T-cell (primary cell): ENCODE measurements at regions not wholly inside any gene's neighbourhood (a gene's known extent, or its start where the extent isn't known, plus 50 kb on each side); places are given as distances from the start of the nearest gene placed in this dataset.

Experiments used
- ATAC-seq, 4 experiments: fragments of 200-7000 bp in 3 of 4; fragments of 150-1000 bp in 1 of 4; cut with Tn5 transposase; replicated peaks in 1 of 4; 1 replicate in 3 of 4; 2 replicates in 1 of 4; pipeline ENCODE4 v1.10.0; 2021; ENCODE audit warnings: moderate library complexity in 3 of 4, mild to moderate bottlenecking in 2 of 4, moderate number of reproducible peaks in 1 of 4
- CTCF ChIA-PET, 2 donors: fragments of 300-600 bp; sonication (Branson Sonifier 250); formaldehyde crosslinking; loops; one replicate each; lab custom pipeline; 2022; ENCODE audit warnings: antibody characterized with exemption in 2 of 2; lab: Charles Lee
- POLR2A ChIA-PET, 2 donors: fragments of 300-600 bp; sonication (Branson Sonifier 250); formaldehyde crosslinking; loops; one replicate each; lab custom pipeline; 2022; ENCODE audit warnings: antibody characterized with exemption in 2 of 2; lab: Charles Lee
- DNase-seq, 35 experiments: peaks; one replicate each; pipeline versions ENCODE4 v3.0.0 to v3.0.0-alpha.2; 2013 to 2023
- H3K27ac ChIP-seq: one replicate; pipeline ENCODE4 v1.5.1; 2013; ENCODE audit warnings: low read length
- H3K27me3 ChIP-seq, 2 experiments: replicated peaks in 1 of 2; 1 replicate in 1 of 2; 2 replicates in 1 of 2; pipeline versions ENCODE4 v1.6.1 to v1.7.0; 2013; ENCODE audit warnings: low read length in 1 of 2, mixed read lengths in 1 of 2; ENCODE audit not compliant: control insufficient read depth in 2 of 2, insufficient read depth in 2 of 2; ENCODE audit errors: extremely low read depth in 1 of 2
- H3K36me3 ChIP-seq, 2 donors: 1 replicate in 1 of 2; 2 replicates in 1 of 2; pipeline versions ENCODE4 v1.6.1 to v1.7.0; 2013; ENCODE audit warnings: low read length in 1 of 2; ENCODE audit not compliant: control insufficient read depth in 2 of 2, insufficient read depth in 1 of 2; ENCODE audit errors: extremely low read depth in 1 of 2
- H3K4me1 ChIP-seq, 2 experiments: 1 replicate in 1 of 2; 2 replicates in 1 of 2; pipeline versions ENCODE4 v1.6.1 to v1.7.0; 2013; ENCODE audit warnings: low read length in 2 of 2, mixed read lengths in 1 of 2; ENCODE audit not compliant: insufficient read depth in 2 of 2, control insufficient read depth in 1 of 2; ENCODE audit errors: extremely low read depth in 1 of 2
- H3K4me3 ChIP-seq, 2 donors: 1 replicate in 1 of 2; 2 replicates in 1 of 2; pipeline versions ENCODE4 v1.5.1 to v1.7.0; 2013; ENCODE audit warnings: mild to moderate bottlenecking in 2 of 2, low read length in 1 of 2, moderate library complexity in 1 of 2; ENCODE audit not compliant: control insufficient read depth in 1 of 2; ENCODE audit errors: extremely low read depth in 1 of 2
- H3K9me3 ChIP-seq: 2 replicates; pipeline ENCODE4 v1.7.0; 2013
- H3K27ac Mint-ChIP-seq, 2 donors: one replicate each; pipeline ENCODE4 v1.8.0; 2020 to 2021; ENCODE audit warnings: mild to moderate bottlenecking in 2 of 2, mixed read lengths in 2 of 2
- H3K27me3 Mint-ChIP-seq, 2 donors: one replicate each; pipeline ENCODE4 v1.8.0; 2021 to 2022; ENCODE audit warnings: mixed read lengths in 2 of 2
- H3K36me3 Mint-ChIP-seq: one replicate; pipeline ENCODE4 v1.8.0; 2021; ENCODE audit warnings: mixed read lengths
- H3K4me1 Mint-ChIP-seq, 3 donors: one replicate each; pipeline ENCODE4 v1.8.0; 2020 to 2022; ENCODE audit warnings: mixed read lengths in 3 of 3, mild to moderate bottlenecking in 1 of 3
- H3K4me3 Mint-ChIP-seq, 3 donors: one replicate each; pipeline ENCODE4 v1.8.0; 2020 to 2022; ENCODE audit warnings: mild to moderate bottlenecking in 3 of 3, mixed read lengths in 3 of 3, moderate library complexity in 3 of 3
- H3K9me3 Mint-ChIP-seq, 3 donors: one replicate each; pipeline ENCODE4 v1.8.0; 2020 to 2022; ENCODE audit warnings: mixed read lengths in 3 of 3
- WGBS: methylation state at CpG from one replicate; pipeline ENCODE4 v1.1.5; 2013; ENCODE audit warnings: missing lambda C conversion rate; ENCODE audit not compliant: insufficient coverage; 5-methylcytosine and 5-hydroxymethylcytosine counted together

- H3K4me3 Mint-ChIP-seq, result no peak overlapping the region
- H3K36me3 Mint-ChIP-seq, result no peaks in the 10 kb centered on the region
- peaks cover 0 to 3% of the 10 kb centered on the region in 2 donors for H3K27me3 Mint-ChIP-seq
- no peaks in the 10 kb centered on the region for H3K9me3 ChIP-seq
- POLR2A ChIA-PET, result no interaction called here
- no peak overlapping the region for H3K27ac Mint-ChIP-seq
- H3K4me3 ChIP-seq, result no peak overlapping the region
- DNase-seq (no peak), ATAC-seq (no peak)
- WGBS, result no CpG with 5 or more reads among the region's 1 CpG
- H3K4me1 Mint-ChIP-seq, result no peaks in the 10 kb centered on the region
- H3K36me3 ChIP-seq, result no peaks in the 10 kb centered on the region
- H3K9me3 Mint-ChIP-seq, result no peaks in the 10 kb centered on the region
- H3K4me1 ChIP-seq, result no peaks in the 10 kb centered on the region
- H3K27me3 ChIP-seq, result peaks cover 0 to 2% of the 10 kb centered on the region in 2 experiments
- CTCF ChIA-PET, result no interaction called here
- no peak overlapping the region for H3K27ac ChIP-seq
These were observed 142.9 kb upstream of the SLC30A5 start for GRCh38 chr5:68950930-68951329.

- DNase-seq (no peak), ATAC-seq (no peak)
- H3K4me3 ChIP-seq, result no peak overlapping the region
- peaks cover 0 to 2% of the 10 kb centered on the region in 2 experiments for H3K27me3 ChIP-seq
- 80% methylated on average over 2 of the region's 3 CpGs for WGBS
- CTCF ChIA-PET, result no interaction called here
- H3K27ac Mint-ChIP-seq, result no peak overlapping the region
- no peak overlapping the region for H3K27ac ChIP-seq
- POLR2A ChIA-PET, result no interaction called here
- no peaks in the 10 kb centered on the region for H3K36me3 ChIP-seq
- no peaks in the 10 kb centered on the region for H3K9me3 ChIP-seq
- H3K9me3 Mint-ChIP-seq, result no peaks in the 10 kb centered on the region
- no peaks in the 10 kb centered on the region for H3K4me1 Mint-ChIP-seq
- no peaks in the 10 kb centered on the region for H3K27me3 Mint-ChIP-seq
- H3K36me3 Mint-ChIP-seq, result no peaks in the 10 kb centered on the region
- no peak overlapping the region for H3K4me3 Mint-ChIP-seq
- H3K4me1 ChIP-seq, result no peaks in the 10 kb centered on the region
These were observed 140.5 kb upstream of the SLC30A5 start for GRCh38 chr5:68953231-68953874.

GRCh38 chr5:68953875-68954617, 139.8 kb upstream of the SLC30A5 start:
- no peak for DNase-seq
- Mint-ChIP-seq H3K27me3 (no peaks in the 10 kb centered on the region), H3K27ac (no peak overlapping the region), H3K9me3 (no peaks in the 10 kb centered on the region), H3K4me1 (no peaks in the 10 kb centered on the region), H3K36me3 (no peaks in the 10 kb centered on the region), H3K4me3 (no peak overlapping the region)
- no peaks in the 10 kb centered on the region for H3K4me1 ChIP-seq
- ChIA-PET CTCF (no interaction called here), POLR2A (no interaction called here)
- no peak for ATAC-seq
- no peak overlapping the region for H3K4me3 ChIP-seq
- WGBS, result 84% methylated on average over 2 of the region's 9 CpGs
- H3K27me3 ChIP-seq, result peaks cover 0 to 2% of the 10 kb centered on the region in 2 experiments
- H3K36me3 ChIP-seq, result no peaks in the 10 kb centered on the region
- H3K9me3 ChIP-seq, result no peaks in the 10 kb centered on the region
- no peak overlapping the region for H3K27ac ChIP-seq

GRCh38 chr5:68954618-68954910, 139.2 kb upstream of the SLC30A5 start:
- no peak overlapping the region for H3K27ac Mint-ChIP-seq
- Histone ChIP-seq H3K36me3 (no peaks in the 10 kb centered on the region), H3K27me3 (peaks cover 0 to 2% of the 10 kb centered on the region in 2 experiments), H3K4me3 (no peak overlapping the region), H3K27ac (no peak overlapping the region), H3K4me1 (no peaks in the 10 kb centered on the region), H3K9me3 (no peaks in the 10 kb centered on the region)
- no peaks in the 10 kb centered on the region for H3K9me3 Mint-ChIP-seq
- no peaks in the 10 kb centered on the region for H3K36me3 Mint-ChIP-seq
- H3K4me1 Mint-ChIP-seq, result no peaks in the 10 kb centered on the region
- H3K27me3 Mint-ChIP-seq, result no peaks in the 10 kb centered on the region
- CTCF ChIA-PET, result no interaction called here
- ATAC-seq (no peak), DNase-seq (no peak)
- 75% methylated on average over 1 of the region's 2 CpGs for WGBS
- POLR2A ChIA-PET, result no interaction called here
- no peak overlapping the region for H3K4me3 Mint-ChIP-seq

- DNase-seq (no peak), ATAC-seq (no peak)
- H3K36me3 ChIP-seq, result no peaks in the 10 kb centered on the region
- POLR2A ChIA-PET, result no interaction called here
- H3K4me3 ChIP-seq, result no peak overlapping the region
- Mint-ChIP-seq H3K27ac (no peak overlapping the region), H3K9me3 (no peaks in the 10 kb centered on the region), H3K27me3 (no peaks in the 10 kb centered on the region), H3K4me3 (no peak overlapping the region), H3K4me1 (no peaks in the 10 kb centered on the region), H3K36me3 (no peaks in the 10 kb centered on the region)
- H3K27ac ChIP-seq, result no peak overlapping the region
- CTCF ChIA-PET, result interaction anchor here in 1 of 2 donors (1.2 kb wide), 1 partner anchor 135 kb away, joined by 3 read pairs; no protein-coding TSS in a partner anchor
- H3K27me3 ChIP-seq, result peaks cover 0 to 3% of the 10 kb centered on the region in 2 experiments
- no peaks in the 10 kb centered on the region for H3K4me1 ChIP-seq
- no peaks in the 10 kb centered on the region for H3K9me3 ChIP-seq
These were observed 136.2 kb upstream of the SLC30A5 start for GRCh38 chr5:68957591-68957990.

- ATAC-seq (no peak), DNase-seq (no peak)
- CTCF ChIA-PET, result interaction anchor here in 1 of 2 donors (1.2 kb wide), 1 partner anchor 136 kb away, joined by 3 read pairs; no protein-coding TSS in a partner anchor
- Histone ChIP-seq H3K27ac (no peak overlapping the region), H3K4me3 (no peak overlapping the region), H3K9me3 (no peaks in the 10 kb centered on the region), H3K27me3 (peaks cover 0 to 3% of the 10 kb centered on the region in 2 experiments), H3K36me3 (no peaks in the 10 kb centered on the region), H3K4me1 (no peaks in the 10 kb centered on the region)
- Mint-ChIP-seq H3K27me3 (no peaks in the 10 kb centered on the region), H3K27ac (no peak overlapping the region), H3K4me1 (no peaks in the 10 kb centered on the region), H3K36me3 (no peaks in the 10 kb centered on the region), H3K9me3 (no peaks in the 10 kb centered on the region), H3K4me3 (no peak overlapping the region)
- POLR2A ChIA-PET, result no interaction called here
- WGBS, result 71% methylated on average over 1 of the region's 1 CpG
These were observed 135.4 kb upstream of the SLC30A5 start for GRCh38 chr5:68958428-68958827.
